ENCODE measurements at regions not wholly inside any gene's neighbourhood (a gene's known extent, or its start where the extent isn't known, plus 50 kb on each side); places are given as distances from the start of the nearest gene placed in this dataset.

DNA sequence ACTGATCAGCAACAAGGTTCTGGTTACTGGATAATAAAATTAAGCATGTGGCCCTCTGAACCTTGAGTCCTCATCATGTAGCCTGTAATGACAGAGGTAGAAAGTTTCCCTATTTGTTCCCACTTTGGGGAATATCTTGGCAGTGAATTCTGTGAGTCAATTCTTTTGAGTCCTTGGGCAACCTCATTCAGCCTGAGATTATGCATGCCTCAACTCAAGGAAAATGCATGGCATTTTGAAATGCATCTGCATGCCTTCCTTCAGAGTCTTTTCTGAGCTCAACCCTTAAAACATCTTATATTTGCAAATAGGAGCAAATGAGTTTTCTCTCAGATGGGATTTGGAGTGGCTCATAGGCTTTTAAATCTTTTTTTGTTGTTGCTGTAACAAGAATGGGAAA is 218.1 kb upstream of the CD180 start:
- Histone ChIP-seq H2AFZ (no peak overlapping the region), H4K20me1 (ENCODE audit: insufficient read depth, poor library complexity, severe bottlenecking) (no peaks in the 10 kb centered on the region), H3K4me1 (ENCODE audit: insufficient read depth) (no peaks in the 10 kb centered on the region), H3K9me3 (ENCODE audit: low read depth) (no peaks in the 10 kb centered on the region), H3K27ac (no peak overlapping the region), H3K36me3 (replicated peaks; ENCODE audit: insufficient read depth, low read depth) (no peaks in the 10 kb centered on the region), H3K27me3 (no peaks in the 10 kb centered on the region), H3K79me2 (no peaks in the 10 kb centered on the region), H3K9me2 (replicated peaks; ENCODE audit: insufficient read depth) (no peaks in the 10 kb centered on the region), H3K4me2 (no peak overlapping the region), H3K4me3 (no peak overlapping the region)
- DNase-seq (ENCODE audit: low spot score): no peak
- TF ChIP-seq EZH2 (IDR thresholded peaks at IDR 0.05; ENCODE audit: borderline replicate concordance): no peak
- TF ChIP-seq EZH2phosphoT487 (IDR thresholded peaks at IDR 0.05; ENCODE audit: low read depth, severe bottlenecking, unreplicated experiment): no peak
- no peak for TF ChIP-seq CTCF (IDR thresholded peaks at IDR 0.05; ENCODE audit: poor library complexity)

DNA sequence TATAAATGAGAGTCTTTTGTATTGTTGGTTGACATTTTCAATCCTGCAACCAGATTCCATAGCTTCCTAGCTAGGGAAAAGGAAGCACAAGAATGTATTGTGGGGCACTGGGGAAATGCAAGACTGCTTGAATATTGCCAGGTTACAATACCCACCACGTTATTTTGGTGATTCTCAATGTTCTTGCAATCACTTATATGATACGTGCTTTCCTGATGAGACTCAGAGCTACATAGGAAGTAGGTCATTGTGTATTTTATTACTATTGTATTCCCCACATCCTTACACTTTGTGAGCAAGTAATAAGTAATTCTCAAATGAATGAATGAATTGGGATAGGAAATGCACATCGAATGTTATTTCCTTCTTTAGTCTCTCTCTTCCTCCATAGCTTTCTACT is 217.1 kb upstream of the CD180 start:
- Histone ChIP-seq H3K4me2 (no peak overlapping the region), H3K4me1 (ENCODE audit: insufficient read depth) (no peaks in the 10 kb centered on the region), H3K9me3 (ENCODE audit: low read depth) (no peaks in the 10 kb centered on the region)

GRCh38 chr5:67409126-67409777 is 212.7 kb upstream of the CD180 start:
- 75% methylated on average over 4 of the region's 4 CpGs for WGBS (ENCODE audit: low lambda C conversion rate, missing lambda C conversion rate)
- no peaks in the 10 kb centered on the region for H3K36me3 ChIP-seq (replicated peaks; ENCODE audit: insufficient read depth, low read depth)
- no peak overlapping the region for H3K4me2 ChIP-seq
- no peaks in the 10 kb centered on the region for H4K20me1 ChIP-seq (ENCODE audit: insufficient read depth, poor library complexity, severe bottlenecking)
- H3K9me2 ChIP-seq (replicated peaks; ENCODE audit: insufficient read depth): no peaks in the 10 kb centered on the region
- DNase-seq (ENCODE audit: low spot score): no peak
- H3K27ac ChIP-seq: no peak overlapping the region
- H3K9me3 ChIP-seq (ENCODE audit: low read depth): no peaks in the 10 kb centered on the region
- no peaks in the 10 kb centered on the region for H3K27me3 ChIP-seq
- no peak overlapping the region for H2AFZ ChIP-seq
- no peaks in the 10 kb centered on the region for H3K79me2 ChIP-seq
- H3K4me1 ChIP-seq (ENCODE audit: insufficient read depth): no peaks in the 10 kb centered on the region
- no peak for TF ChIP-seq EZH2 (IDR thresholded peaks at IDR 0.05; ENCODE audit: borderline replicate concordance)
- no peak for TF ChIP-seq EZH2phosphoT487 (IDR thresholded peaks at IDR 0.05; ENCODE audit: low read depth, severe bottlenecking, unreplicated experiment)
- TF ChIP-seq CTCF (IDR thresholded peaks at IDR 0.05; ENCODE audit: poor library complexity): no peak
- no peak overlapping the region for H3K4me3 ChIP-seq

More for the DNA sequence above, 217.1 kb upstream of the CD180 start:
- no peak for DNase-seq (ENCODE audit: low spot score)
- Histone ChIP-seq H4K20me1 (ENCODE audit: insufficient read depth, poor library complexity, severe bottlenecking) (no peaks in the 10 kb centered on the region), H3K27me3 (no peaks in the 10 kb centered on the region), H3K27ac (no peak overlapping the region), H3K4me3 (no peak overlapping the region), H3K36me3 (replicated peaks; ENCODE audit: insufficient read depth, low read depth) (no peaks in the 10 kb centered on the region), H2AFZ (no peak overlapping the region), H3K79me2 (no peaks in the 10 kb centered on the region), H3K9me2 (replicated peaks; ENCODE audit: insufficient read depth) (no peaks in the 10 kb centered on the region)
- TF ChIP-seq EZH2phosphoT487 (IDR thresholded peaks at IDR 0.05; ENCODE audit: low read depth, severe bottlenecking, unreplicated experiment) (no peak), CTCF (IDR thresholded peaks at IDR 0.05; ENCODE audit: poor library complexity) (no peak), EZH2 (IDR thresholded peaks at IDR 0.05; ENCODE audit: borderline replicate concordance) (no peak)
- 86% methylated on average over 3 of the region's 3 CpGs for WGBS (ENCODE audit: low lambda C conversion rate, missing lambda C conversion rate)

Measured in hepatocyte (in vitro differentiated cells).